ENCODE measurements at regions not wholly inside any gene's neighbourhood (a gene's known extent, or its start where the extent isn't known, plus 50 kb on each side); places are given as distances from the start of the nearest gene placed in this dataset.
"Not testable (repeated sequence)": the region's sequence is repeated elsewhere in the genome, so short reads cannot be mapped to it uniquely, and the experiment has no call there.

DNA sequence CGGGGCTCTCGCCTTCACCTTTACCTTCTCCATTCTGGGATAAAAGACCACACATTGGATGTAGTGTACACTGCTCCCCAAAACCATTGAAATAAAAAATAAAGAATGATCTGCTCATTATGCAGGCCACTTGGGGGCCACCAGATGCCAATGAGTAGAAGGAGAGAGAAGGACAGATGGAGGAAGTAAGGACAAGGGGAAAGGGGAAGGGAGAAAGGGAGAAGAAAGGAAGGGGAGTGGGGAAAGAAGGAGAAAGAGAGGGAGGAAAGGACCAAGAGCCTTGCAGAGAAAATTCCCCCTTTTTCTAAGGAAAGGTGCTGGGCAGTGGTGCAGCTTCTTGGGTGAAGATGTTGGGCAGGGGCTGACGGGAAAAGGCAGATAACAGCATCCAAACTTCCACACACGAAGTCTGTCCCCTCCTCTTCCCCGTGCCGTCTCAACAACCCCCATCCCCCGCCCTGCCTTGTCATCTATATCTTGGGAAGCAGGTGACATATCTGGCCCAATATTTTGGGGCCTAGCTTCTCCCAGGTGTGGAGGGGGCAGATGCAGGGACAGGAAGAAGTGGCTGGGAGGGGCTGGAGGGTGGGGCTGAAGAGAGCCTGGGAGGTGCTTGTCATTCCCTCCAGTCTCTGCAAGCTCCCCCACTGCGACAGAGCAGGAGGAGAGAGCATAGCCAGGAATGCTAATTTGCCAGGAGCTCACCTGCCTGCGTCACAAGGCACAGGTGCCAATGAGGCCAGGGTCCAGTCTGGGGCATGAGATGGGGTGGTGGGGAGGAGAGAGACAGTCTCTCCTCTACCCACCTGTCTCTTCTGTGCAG lies 107.5 kb downstream of the SINHCAF start:
- Mint-ChIP-seq H3K4me1 (peaks cover 0 to 2% (median 0%) of the 10 kb centered on the region in 4 donors), H3K27ac (no peak overlapping the region), H3K4me3 (no peak overlapping the region), H3K9me3 (no peaks in the 10 kb centered on the region), H3K27me3 (no peaks in the 10 kb centered on the region), H3K36me3 (no peaks in the 10 kb centered on the region)
- ATAC-seq (ENCODE audit: low read depth in 2 of 2) (no peak), DNase-seq (no peak)
- no peak overlapping the region for H3K4me3 ChIP-seq (ENCODE audit: low read depth, low read length)
- H3K27me3 ChIP-seq (ENCODE audit: control insufficient read depth, insufficient read depth, low read length): no peaks in the 10 kb centered on the region
- no peaks in the 10 kb centered on the region for H3K9me3 ChIP-seq (ENCODE audit: control insufficient read depth in 2 of 2, low read length in 2 of 2)
- no peaks in the 10 kb centered on the region for H3K36me3 ChIP-seq (ENCODE audit: control insufficient read depth, insufficient read depth, low read length)
- H3K4me1 ChIP-seq (ENCODE audit: control insufficient read depth, insufficient read depth, low read length, poor library complexity, severe bottlenecking): no peaks in the 10 kb centered on the region
- no peak overlapping the region for H3K27ac ChIP-seq (ENCODE audit: insufficient read depth, low read length, poor library complexity, severe bottlenecking)

DNA sequence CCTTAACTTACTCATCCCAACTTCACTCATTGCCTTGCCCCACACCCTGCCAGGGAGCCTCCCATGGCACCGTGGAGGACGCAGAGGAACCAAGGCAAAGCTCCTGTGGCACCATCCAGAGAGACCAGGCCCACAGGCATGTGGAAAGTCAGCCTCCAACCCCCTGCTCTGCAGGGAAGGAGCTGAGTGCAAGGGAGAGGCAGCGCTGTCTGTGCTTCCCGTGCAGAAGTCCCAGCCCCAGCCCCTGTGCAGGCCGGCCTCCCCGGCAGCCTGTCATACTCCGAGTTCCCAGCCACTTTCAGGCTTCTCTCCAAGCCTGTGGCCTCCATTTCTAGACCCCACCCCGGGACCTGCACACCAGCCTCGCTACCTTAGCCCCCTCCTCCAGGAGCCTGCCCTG lies 106.4 kb downstream of the SINHCAF start:
- no peak overlapping the region for H3K4me3 ChIP-seq (ENCODE audit: low read depth, low read length)
- no peaks in the 10 kb centered on the region for H3K36me3 ChIP-seq (ENCODE audit: control insufficient read depth, insufficient read depth, low read length)
- H3K36me3 Mint-ChIP-seq: no peaks in the 10 kb centered on the region
- H3K4me1 ChIP-seq (ENCODE audit: control insufficient read depth, insufficient read depth, low read length, poor library complexity, severe bottlenecking): no peaks in the 10 kb centered on the region
- peak overlapping the region in 1 of 3 donors; percentile 68 for H3K27ac Mint-ChIP-seq
- H3K4me3 Mint-ChIP-seq: no peak overlapping the region
- no peaks in the 10 kb centered on the region for H3K9me3 Mint-ChIP-seq
- no peak for ATAC-seq (ENCODE audit: low read depth in 2 of 2)
- no peak for DNase-seq
- no peaks in the 10 kb centered on the region for H3K9me3 ChIP-seq (ENCODE audit: control insufficient read depth in 2 of 2, low read length in 2 of 2)
- H3K27me3 ChIP-seq (ENCODE audit: control insufficient read depth, insufficient read depth, low read length): no peaks in the 10 kb centered on the region
- no peaks in the 10 kb centered on the region for H3K27me3 Mint-ChIP-seq
- no peak overlapping the region for H3K27ac ChIP-seq (ENCODE audit: insufficient read depth, low read length, poor library complexity, severe bottlenecking)
- peaks cover 0 to 2% (median 0%) of the 10 kb centered on the region in 4 donors for H3K4me1 Mint-ChIP-seq

DNA sequence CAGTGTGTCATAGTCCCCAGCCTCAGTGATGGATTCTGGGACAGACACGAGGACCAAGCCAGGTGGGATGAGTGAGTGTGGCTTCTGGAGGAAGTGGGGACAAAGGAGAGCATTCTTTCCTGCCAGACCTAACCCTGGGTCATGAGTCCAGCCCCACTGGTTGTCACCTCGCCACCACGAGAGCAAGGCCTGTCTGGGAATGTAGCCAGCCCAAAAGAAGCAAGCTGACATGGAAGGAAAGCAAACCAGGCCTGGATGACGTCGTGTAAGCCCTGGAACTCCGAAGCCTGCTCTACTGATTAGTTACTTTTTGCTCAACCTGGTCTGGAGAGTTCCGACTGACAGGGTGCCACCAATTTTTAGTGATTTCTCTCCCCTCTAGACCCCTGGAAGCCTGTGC lies 105.9 kb downstream of the SINHCAF start:
- ATAC-seq (ENCODE audit: low read depth in 2 of 2) (no peak), DNase-seq (no peak)
- no peaks in the 10 kb centered on the region for H3K27me3 ChIP-seq (ENCODE audit: control insufficient read depth, insufficient read depth, low read length)
- no peaks in the 10 kb centered on the region for H3K4me1 ChIP-seq (ENCODE audit: control insufficient read depth, insufficient read depth, low read length, poor library complexity, severe bottlenecking)
- H3K27me3 Mint-ChIP-seq: no peaks in the 10 kb centered on the region
- H3K27ac Mint-ChIP-seq: no peak overlapping the region
- no peaks in the 10 kb centered on the region for H3K36me3 ChIP-seq (ENCODE audit: control insufficient read depth, insufficient read depth, low read length)
- no peaks in the 10 kb centered on the region for H3K9me3 ChIP-seq (ENCODE audit: control insufficient read depth in 2 of 2, low read length in 2 of 2)
- H3K36me3 Mint-ChIP-seq: no peaks in the 10 kb centered on the region
- H3K4me1 Mint-ChIP-seq: peaks cover 0 to 2% (median 0%) of the 10 kb centered on the region in 4 donors
- peaks cover 0 to 1% (median 0%) of the 10 kb centered on the region in 7 donors for H3K9me3 Mint-ChIP-seq
- H3K4me3 Mint-ChIP-seq: no peak overlapping the region
- H3K27ac ChIP-seq (ENCODE audit: insufficient read depth, low read length, poor library complexity, severe bottlenecking): no peak overlapping the region
- no peak overlapping the region for H3K4me3 ChIP-seq (ENCODE audit: low read depth, low read length)

DNA sequence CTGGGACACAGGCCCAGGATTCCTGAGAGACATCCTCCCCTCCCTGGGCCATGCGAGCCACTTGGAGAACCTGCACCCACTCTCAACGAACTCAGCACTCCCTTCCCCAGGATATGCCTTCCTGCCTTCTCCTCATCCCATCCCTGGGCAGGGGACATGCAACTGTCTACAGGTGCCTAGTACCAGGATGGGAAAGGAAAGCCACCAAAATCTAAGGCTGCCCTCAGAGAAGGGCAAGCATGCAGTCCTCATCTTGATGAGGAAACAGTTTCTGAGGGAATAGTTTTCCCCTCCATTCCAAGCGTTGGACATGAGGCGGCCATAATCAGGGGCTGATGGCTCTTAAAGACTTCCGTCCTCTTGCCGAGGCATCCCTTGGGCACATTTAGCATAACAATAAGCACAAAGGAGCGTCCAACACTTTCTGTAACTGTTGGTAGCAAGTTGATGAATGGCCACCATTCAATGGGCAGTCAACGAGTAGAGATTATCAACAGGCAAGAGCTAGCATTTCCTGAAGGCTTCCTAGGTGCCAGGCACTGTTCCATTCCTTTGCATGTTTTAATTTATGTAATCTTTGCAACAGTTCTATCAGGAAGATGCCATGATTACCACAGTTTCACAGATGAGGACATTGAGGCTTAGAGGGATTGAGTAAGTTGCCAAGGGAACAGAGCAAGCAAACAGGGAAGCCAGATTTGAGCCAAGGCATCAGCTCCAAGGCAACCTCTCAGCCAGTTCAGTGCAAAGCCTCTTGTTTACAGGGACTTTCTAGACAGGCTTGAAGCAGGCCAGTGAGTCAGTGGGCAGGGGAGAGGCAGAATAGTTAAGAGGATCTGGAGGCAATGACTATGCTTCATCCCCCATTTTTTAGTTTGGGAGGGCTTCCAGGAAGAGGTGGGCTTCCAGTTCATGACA lies 105.1 kb downstream of the SINHCAF start:
- no peaks in the 10 kb centered on the region for H3K27me3 ChIP-seq (ENCODE audit: control insufficient read depth, insufficient read depth, low read length)
- no peaks in the 10 kb centered on the region for H3K36me3 ChIP-seq (ENCODE audit: control insufficient read depth, insufficient read depth, low read length)
- Mint-ChIP-seq H3K27me3 (no peaks in the 10 kb centered on the region), H3K4me1 (peaks cover 0 to 2% (median 0%) of the 10 kb centered on the region in 4 donors), H3K36me3 (no peaks in the 10 kb centered on the region), H3K27ac (no peak overlapping the region), H3K9me3 (peaks cover 0 to 1% (median 0%) of the 10 kb centered on the region in 7 donors), H3K4me3 (no peak overlapping the region)
- DNase-seq (no peak), ATAC-seq (ENCODE audit: low read depth in 2 of 2) (no peak)
- no peak overlapping the region for H3K27ac ChIP-seq (ENCODE audit: insufficient read depth, low read length, poor library complexity, severe bottlenecking)
- no peak overlapping the region for H3K4me3 ChIP-seq (ENCODE audit: low read depth, low read length)
- H3K9me3 ChIP-seq (ENCODE audit: control insufficient read depth in 2 of 2, low read length in 2 of 2): no peaks in the 10 kb centered on the region
- H3K4me1 ChIP-seq (ENCODE audit: control insufficient read depth, insufficient read depth, low read length, poor library complexity, severe bottlenecking): no peaks in the 10 kb centered on the region

DNA sequence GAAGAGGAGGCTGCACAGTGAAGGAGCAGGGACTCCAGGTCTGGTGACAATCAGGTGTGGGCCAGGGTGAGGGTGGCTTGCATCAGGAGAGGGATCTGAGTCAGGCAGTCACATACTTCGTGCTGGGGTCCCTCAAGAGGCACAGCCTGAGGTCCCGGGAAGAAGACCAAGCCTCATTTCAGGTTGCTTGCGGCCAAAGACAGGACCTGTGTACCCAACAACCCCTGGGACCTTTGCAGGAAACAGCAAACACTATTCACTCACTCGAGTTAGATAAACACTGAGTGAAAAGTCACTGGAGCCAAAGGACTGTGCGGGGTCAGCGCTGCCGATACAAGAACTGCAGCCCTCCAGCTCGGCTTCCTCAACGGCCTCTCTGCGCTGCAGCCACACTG lies 104.4 kb downstream of the SINHCAF start:
- ATAC-seq (ENCODE audit: low read depth in 2 of 2): no peak
- Histone ChIP-seq H3K27ac (ENCODE audit: insufficient read depth, low read length, poor library complexity, severe bottlenecking) (no peak overlapping the region), H3K4me1 (ENCODE audit: control insufficient read depth, insufficient read depth, low read length, poor library complexity, severe bottlenecking) (no peaks in the 10 kb centered on the region), H3K4me3 (ENCODE audit: low read depth, low read length) (no peak overlapping the region), H3K36me3 (ENCODE audit: control insufficient read depth, insufficient read depth, low read length) (no peaks in the 10 kb centered on the region), H3K27me3 (ENCODE audit: control insufficient read depth, insufficient read depth, low read length) (no peaks in the 10 kb centered on the region), H3K9me3 (ENCODE audit: control insufficient read depth in 2 of 2, low read length in 2 of 2) (no peaks in the 10 kb centered on the region)
- H3K4me3 Mint-ChIP-seq: no peak overlapping the region
- no peak overlapping the region for H3K27ac Mint-ChIP-seq
- H3K4me1 Mint-ChIP-seq: peaks cover 0 to 2% (median 0%) of the 10 kb centered on the region in 4 donors
- DNase-seq: no peak
- peaks cover 0 to 1% (median 0%) of the 10 kb centered on the region in 7 donors for H3K9me3 Mint-ChIP-seq
- no peaks in the 10 kb centered on the region for H3K36me3 Mint-ChIP-seq
- H3K27me3 Mint-ChIP-seq: no peaks in the 10 kb centered on the region

DNA sequence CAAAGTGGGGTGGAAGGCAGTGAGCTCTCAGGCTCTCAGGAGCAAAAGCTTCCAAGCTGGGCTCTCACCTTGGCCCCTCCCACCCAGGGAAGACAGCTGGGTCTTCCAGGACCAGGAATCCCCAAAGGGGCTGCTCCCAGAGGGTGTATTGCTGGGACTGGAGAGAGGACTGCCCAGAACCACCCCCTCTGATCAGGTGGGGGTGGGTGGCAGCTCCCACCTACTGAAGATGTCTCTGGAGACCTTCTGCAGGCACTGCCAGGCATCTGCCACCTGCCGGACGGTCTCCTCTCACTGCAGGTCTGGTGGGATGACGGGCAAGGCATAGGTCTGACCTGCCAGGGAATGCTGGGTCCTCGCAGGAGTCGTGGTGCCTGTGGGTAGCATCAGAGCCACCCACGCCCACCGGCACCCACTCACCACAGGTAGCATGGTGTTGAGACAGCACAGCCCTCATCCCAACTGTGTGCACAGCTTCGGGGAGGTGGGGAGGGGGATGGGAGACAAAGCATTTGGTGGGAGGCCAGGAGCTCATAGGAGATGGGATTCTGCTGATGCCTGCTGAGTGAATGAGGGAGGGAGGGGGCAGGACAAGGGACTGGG lies 103.2 kb downstream of the SINHCAF start:
- Mint-ChIP-seq H3K4me3 (no peak overlapping the region), H3K27me3 (no peaks in the 10 kb centered on the region), H3K4me1 (peaks cover 0 to 2% (median 0%) of the 10 kb centered on the region in 4 donors), H3K9me3 (peaks cover 0 to 1% (median 0%) of the 10 kb centered on the region in 7 donors), H3K27ac (no peak overlapping the region), H3K36me3 (no peaks in the 10 kb centered on the region)
- Histone ChIP-seq H3K36me3 (ENCODE audit: control insufficient read depth, insufficient read depth, low read length) (no peaks in the 10 kb centered on the region), H3K4me1 (ENCODE audit: control insufficient read depth, insufficient read depth, low read length, poor library complexity, severe bottlenecking) (no peaks in the 10 kb centered on the region), H3K27me3 (ENCODE audit: control insufficient read depth, insufficient read depth, low read length) (no peaks in the 10 kb centered on the region), H3K27ac (ENCODE audit: insufficient read depth, low read length, poor library complexity, severe bottlenecking) (no peak overlapping the region), H3K4me3 (ENCODE audit: low read depth, low read length) (no peak overlapping the region), H3K9me3 (ENCODE audit: control insufficient read depth in 2 of 2, low read length in 2 of 2) (no peaks in the 10 kb centered on the region)
- no peak for DNase-seq
- ATAC-seq (ENCODE audit: low read depth in 2 of 2): no peak

DNA sequence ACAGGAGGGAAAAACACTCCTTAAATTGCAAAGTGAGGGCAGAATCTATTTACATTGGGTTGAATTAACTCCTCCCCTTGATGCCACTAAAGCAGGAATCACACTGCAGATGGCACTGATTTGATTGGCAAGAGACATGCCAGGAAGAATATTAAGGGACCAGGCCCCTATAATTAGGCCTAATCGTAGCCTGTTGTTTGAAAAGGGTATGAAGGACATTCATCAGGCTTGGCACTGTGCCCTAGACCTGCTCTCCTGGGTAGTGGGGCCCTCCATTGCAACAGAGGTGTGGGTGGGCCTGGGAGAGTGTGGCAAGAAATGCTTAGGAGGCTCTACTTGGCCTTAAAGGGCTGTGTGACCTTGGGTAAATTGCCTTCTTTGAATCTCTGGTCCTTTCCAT lies 102.3 kb downstream of the SINHCAF start:
- H3K27me3 Mint-ChIP-seq; H3K9me3 Mint-ChIP-seq; DNase-seq; H3K4me1 Mint-ChIP-seq; H3K4me1 ChIP-seq (ENCODE audit: control insufficient read depth, insufficient read depth, low read length, poor library complexity, severe bottlenecking); H3K36me3 ChIP-seq (ENCODE audit: control insufficient read depth, insufficient read depth, low read length); H3K27ac Mint-ChIP-seq; H3K4me3 Mint-ChIP-seq; H3K27me3 ChIP-seq (ENCODE audit: control insufficient read depth, insufficient read depth, low read length); H3K27ac ChIP-seq (ENCODE audit: insufficient read depth, low read length, poor library complexity, severe bottlenecking); ATAC-seq (ENCODE audit: low read depth in 2 of 2); H3K36me3 Mint-ChIP-seq; H3K9me3 ChIP-seq (ENCODE audit: control insufficient read depth in 2 of 2, low read length in 2 of 2); H3K4me3 ChIP-seq (ENCODE audit: low read depth, low read length): not testable (repeated sequence)

Data from CD4-positive, CD25-positive, alpha-beta regulatory T cell (primary cell).